ENCODE measurements at regions not wholly inside any gene's neighbourhood (a gene's known extent, or its start where the extent isn't known, plus 50 kb on each side); places are given as distances from the start of the nearest gene placed in this dataset.

- H3K14ac ChIP-seq (ENCODE audit: insufficient read depth, low read length) = no peak overlapping the region
- H2BK20ac ChIP-seq (ENCODE audit: low read depth, low read length, poor library complexity, severe bottlenecking) = no peak overlapping the region
- H3K23me2 ChIP-seq (ENCODE audit: insufficient read length, low read depth, low read length, poor library complexity, severe bottlenecking) = no peaks in the 10 kb centered on the region
- Mint-ChIP-seq H3K4me1 (peaks cover 6 to 10% of the 10 kb centered on the region in 2 experiments), H3K4me3 (no peak overlapping the region), H3K27ac (no peak overlapping the region), H3K9me3 (no peaks in the 10 kb centered on the region), H3K36me3 (ENCODE audit: insufficient read depth in 1 of 3, low read depth in 3 of 3) (no peaks in the 10 kb centered on the region), H3K27me3 (ENCODE audit: low read depth) (no peaks in the 10 kb centered on the region)
- H3K79me2 ChIP-seq (ENCODE audit: insufficient read depth, low read length) = no peaks in the 10 kb centered on the region
- H2AFZ ChIP-seq (ENCODE audit: low read length) = no peak overlapping the region
- H2BK120ac ChIP-seq (ENCODE audit: low read depth, low read length, poor library complexity, severe bottlenecking) = no peak overlapping the region
- H2AK5ac ChIP-seq (ENCODE audit: insufficient read length, low read length) = no peak overlapping the region
- no peak overlapping the region for H3K4ac ChIP-seq (ENCODE audit: low read depth, low read length)
- DNase-seq = no peak
- no peak overlapping the region for H3K56ac ChIP-seq (ENCODE audit: insufficient read length, low read depth, low read length)
- H3K4me2 ChIP-seq (ENCODE audit: insufficient read depth, insufficient read length, low read length) = no peak overlapping the region
- no peak for TF ChIP-seq CTCF (conservative IDR thresholded peaks at IDR 0.05)
- H3K27me3 ChIP-seq (ENCODE audit: insufficient read depth, low read length) = no peaks in the 10 kb centered on the region
- H4K8ac ChIP-seq (replicated peaks; ENCODE audit: insufficient read length, low read depth, low read length) = no peak overlapping the region
- no peak overlapping the region for H4K91ac ChIP-seq (ENCODE audit: insufficient read length, low read depth, low read length)
- no peak overlapping the region for H4K5ac ChIP-seq (ENCODE audit: insufficient read length, low read depth, low read length)
- no peaks in the 10 kb centered on the region for H3K9me3 ChIP-seq (ENCODE audit: control insufficient read depth, low read depth, low read length)
- no peak overlapping the region for H2BK15ac ChIP-seq (ENCODE audit: low read depth, low read length)
- no peak overlapping the region for H3T11ph ChIP-seq (ENCODE audit: low read length)
- no peak overlapping the region for H3K18ac ChIP-seq (ENCODE audit: insufficient read length, low read depth, low read length)
- no peak overlapping the region for H3K9ac ChIP-seq (ENCODE audit: extremely low read depth, insufficient read length, low read length)
- H2BK12ac ChIP-seq (ENCODE audit: insufficient read length, low read depth, low read length) = no peak overlapping the region
- no peak overlapping the region for H2BK5ac ChIP-seq (ENCODE audit: insufficient read length, low read length)
- H3K23ac ChIP-seq (ENCODE audit: insufficient read length, low read depth, low read length) = no peak overlapping the region
- H3K27ac ChIP-seq (ENCODE audit: insufficient read length, low read depth, low read length) = no peak overlapping the region
- no peaks in the 10 kb centered on the region for H4K20me1 ChIP-seq (ENCODE audit: control insufficient read depth, insufficient read depth, insufficient read length)
- H3K4me1 ChIP-seq (ENCODE audit: insufficient read depth, low read length) = no peaks in the 10 kb centered on the region
- H3K79me1 ChIP-seq (ENCODE audit: insufficient read depth, low read depth, low read length, poor library complexity, severe bottlenecking) = no peaks in the 10 kb centered on the region
These were observed 289.9 kb downstream of the SHOX2 start for GRCh38 chr3:157816296-157816695.

Measured in H9 (cell line).